HG02571 (cell line): ENCODE measurements at regions not wholly inside any gene's neighbourhood (a gene's known extent, or its start where the extent isn't known, plus 50 kb on each side); places are given as distances from the start of the nearest gene placed in this dataset.

Experiments
- ATAC-seq: cut with Tn5 transposase; IDR thresholded peaks from one replicate; pipeline ENCODE4 v1.9.1; 2021; ENCODE audit warnings: mild to moderate bottlenecking, moderate library complexity; ENCODE audit not compliant: unreplicated experiment

DNA sequence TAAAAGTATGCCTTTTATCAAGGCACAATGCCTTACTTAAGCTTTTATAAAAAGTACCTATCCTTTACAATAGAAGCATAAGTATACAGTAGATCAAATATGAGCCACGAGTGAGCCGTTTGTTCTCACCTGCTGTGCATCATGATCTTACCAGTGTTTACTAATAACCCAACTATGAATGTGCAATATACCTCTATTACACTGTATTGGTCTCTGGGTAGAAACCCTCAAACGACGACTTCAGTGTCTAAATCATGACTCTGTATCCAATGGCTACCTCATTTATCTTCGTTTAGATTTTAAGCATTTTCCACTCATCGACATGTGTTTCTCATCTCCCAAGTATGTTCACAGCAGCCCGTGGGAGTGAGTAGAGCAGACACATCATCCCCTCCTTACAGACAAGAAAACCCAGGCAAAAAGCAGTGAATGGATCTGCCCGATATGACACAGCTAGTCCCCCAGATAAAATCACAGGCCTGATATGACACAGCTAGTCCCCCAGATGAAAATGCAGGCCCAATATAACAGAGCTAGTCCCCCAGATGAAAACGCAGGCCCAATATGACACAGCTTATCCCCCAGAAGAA lies 279.8 kb downstream of the TNS1 start:
- ATAC-seq, result no peak

GRCh38 chr2:217717646-217718045 lies 285.1 kb downstream of the TNS1 start:
- ATAC-seq, result no peak

DNA sequence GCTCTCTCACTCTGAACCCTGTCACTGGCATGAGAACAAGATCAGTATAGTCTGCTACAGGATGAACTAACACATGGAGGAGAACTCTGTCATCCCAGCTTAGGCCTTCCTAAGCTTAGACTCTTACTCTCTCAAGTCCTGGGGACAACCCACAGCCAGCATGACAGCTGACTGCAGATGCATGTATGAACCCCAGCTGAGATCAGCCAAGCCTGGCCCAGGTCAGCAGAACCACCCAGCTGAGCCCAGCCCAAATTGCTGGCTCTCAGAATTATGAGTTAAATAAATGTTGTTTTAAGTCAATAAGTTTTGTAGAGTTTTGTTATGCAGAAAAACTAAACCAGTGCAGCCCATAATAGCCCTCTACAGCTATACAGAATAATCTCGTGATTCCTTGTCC lies 287.3 kb downstream of the TNS1 start:
- no peak for ATAC-seq

GRCh38 chr2:217714287-217714751 lies 288.5 kb downstream of the TNS1 start:
- ATAC-seq, result no peak

GRCh38 chr2:217713395-217714286 lies 289.2 kb downstream of the TNS1 start:
- ATAC-seq, result no peak

DNA sequence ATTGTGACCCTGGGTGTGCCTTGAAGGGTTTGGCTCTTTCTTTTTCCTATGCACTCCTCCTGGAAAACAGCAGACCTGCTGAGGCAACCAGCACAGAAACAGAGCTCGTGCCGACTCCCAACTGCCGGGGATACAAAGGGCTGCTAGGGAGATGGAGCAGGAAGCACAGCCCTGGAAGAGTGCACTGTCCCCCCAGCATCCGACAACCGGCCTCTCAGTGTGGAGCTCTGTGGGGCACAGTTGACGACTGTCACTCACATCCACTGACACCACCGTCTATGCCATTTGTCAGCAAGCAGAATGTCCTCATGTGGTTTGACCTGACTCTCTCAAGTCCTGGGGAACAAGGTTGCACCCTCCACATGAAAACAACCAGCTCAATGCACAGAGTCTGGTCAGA lies 290.4 kb downstream of the TNS1 start:
- no peak for ATAC-seq

DNA sequence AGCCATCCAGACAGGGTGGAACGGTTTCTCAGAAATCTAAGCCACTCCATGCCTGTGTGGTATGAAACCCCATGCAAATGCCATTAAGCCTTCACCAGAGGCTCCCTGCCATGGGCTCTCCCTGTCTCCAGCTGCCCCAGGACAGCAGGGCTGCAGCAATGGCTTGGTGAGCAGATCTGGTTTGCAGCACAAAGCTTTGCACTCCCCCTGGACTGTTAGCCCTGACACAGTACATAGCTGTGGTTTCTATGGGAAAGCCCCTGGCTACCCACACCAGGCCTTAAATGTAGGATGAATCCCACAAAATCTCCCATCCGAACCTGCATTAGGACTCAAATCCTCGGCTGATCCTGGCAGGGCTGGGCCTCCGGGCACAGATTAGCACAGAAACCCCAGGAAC lies 291.6 kb downstream of the TNS1 start:
- no peak for ATAC-seq

- ATAC-seq, result no peak
Measured at GRCh38 chr2:217710211-217710765, 292.5 kb downstream of the TNS1 start.

- no peak for ATAC-seq
Measured at GRCh38 chr2:217709478-217710210, 293.2 kb downstream of the TNS1 start.

DNA sequence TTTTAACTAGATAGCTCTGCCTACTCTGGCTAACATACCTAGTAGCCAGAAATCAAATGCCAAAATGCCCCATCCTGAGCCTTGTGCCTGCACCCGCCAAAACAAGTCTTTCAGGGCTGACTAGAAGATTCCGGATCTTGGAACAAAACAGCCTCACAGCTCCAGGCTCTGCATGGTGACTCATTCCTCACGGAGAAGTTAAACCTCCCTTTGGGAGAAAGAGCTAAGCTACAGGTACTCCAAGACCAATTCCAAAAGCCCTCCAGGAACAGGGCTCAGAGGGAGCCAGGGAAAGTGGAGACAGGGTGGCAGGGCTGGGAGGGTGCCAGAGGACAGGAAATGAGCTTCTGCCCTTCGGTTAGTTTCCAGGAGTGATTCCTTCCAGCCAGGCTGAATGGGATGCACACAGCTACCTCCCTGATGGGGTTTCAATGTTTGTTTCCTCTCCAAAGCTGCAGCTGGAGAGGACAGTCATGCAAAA lies 295.6 kb downstream of the TNS1 start:
- no peak for ATAC-seq

DNA sequence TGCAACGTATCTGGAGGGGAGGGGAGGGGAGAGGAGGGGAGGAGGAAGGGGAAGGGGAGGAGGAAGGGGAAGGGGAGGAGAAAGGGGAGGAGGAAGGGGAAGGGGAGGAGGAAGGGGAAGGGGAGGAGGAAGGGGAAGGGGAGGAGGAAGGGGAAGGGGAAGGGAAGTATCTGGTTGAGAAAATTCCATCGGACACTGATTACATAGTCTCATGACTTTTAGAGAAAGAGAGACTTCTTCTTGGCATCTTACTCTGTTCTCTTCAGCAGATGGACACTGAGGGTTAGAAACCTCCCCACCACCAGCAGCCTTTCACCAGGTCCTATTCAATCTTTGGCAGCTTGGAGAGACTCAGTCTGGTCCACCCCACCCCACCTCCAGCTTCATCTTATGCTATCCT lies 296.3 kb downstream of the TNS1 start:
- ATAC-seq, result no peak

- no peak for ATAC-seq
Measured at GRCh38 chr2:217706095-217706494, 296.7 kb downstream of the TNS1 start.

- ATAC-seq, result no peak
Measured at GRCh38 chr2:217705461-217705860, 297.3 kb downstream of the TNS1 start.

DNA sequence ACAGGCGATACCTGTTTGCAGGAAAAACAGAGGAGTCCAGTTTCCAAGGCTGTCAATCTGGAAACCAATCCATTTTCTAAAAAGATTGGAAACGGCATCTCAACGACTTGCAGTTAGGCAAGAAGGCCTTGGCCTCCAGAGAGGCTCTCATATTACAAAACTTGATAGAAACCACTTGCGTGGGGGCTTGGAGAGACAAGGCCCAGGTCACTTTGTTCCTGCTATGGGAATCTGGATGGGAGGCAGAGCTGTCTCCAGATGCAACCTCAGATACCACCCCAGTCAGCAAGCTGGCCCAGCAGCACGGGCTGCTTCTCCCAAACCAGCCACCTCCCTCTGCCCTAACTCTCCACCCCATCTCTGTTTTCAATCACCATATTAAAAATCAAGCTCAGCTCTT lies 298.8 kb downstream of the TNS1 start:
- ATAC-seq, result no peak

DNA sequence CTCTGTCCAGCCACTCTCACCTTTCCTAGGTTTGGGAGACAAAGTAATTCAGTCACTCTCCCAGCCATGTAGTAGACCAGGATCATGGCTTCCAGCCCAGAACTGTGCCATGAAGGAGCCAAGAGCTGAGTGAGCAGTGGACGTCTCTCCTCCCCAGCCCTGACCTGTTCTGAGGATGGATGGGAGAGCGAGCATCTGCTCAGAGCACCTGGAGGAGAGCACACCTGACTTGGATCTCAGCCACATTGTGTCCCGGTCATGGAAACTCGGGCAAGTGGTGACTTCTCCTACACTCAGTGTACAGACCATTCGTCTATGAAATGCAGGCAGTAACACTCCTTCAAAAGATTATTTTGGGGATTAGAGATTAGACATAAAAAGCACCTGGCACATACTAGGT lies 299.7 kb downstream of the TNS1 start:
- no peak for ATAC-seq

- ATAC-seq, result no peak
Measured at GRCh38 chr2:217701622-217702021, 301.2 kb downstream of the TNS1 start.

- no peak for ATAC-seq
Measured at GRCh38 chr2:217698691-217699090, 304.1 kb downstream of the TNS1 start.

DNA sequence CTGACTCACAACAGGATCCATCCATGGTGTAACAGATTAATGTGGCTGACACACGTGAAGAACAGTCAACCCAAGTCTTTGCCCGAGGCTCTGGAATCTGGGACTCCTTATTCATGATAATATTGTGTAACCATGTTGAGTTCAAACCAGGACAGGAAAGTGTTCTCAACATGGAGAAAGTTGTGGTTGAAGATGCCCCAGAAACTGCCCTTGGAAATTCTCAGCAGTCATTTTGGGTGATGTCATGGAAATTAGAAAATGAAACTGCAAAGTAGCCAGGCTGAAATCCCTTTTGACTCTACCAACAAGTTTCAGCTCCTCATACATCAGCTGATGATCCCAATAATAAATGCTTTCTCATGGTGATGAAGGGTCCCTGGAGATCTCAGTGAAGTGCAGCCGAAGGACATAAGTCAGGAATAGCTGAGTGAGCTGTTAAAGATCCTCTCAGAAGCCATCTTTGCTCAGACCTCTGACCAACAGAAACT lies 307.7 kb downstream of the TNS1 start:
- ATAC-seq, result no peak

DNA sequence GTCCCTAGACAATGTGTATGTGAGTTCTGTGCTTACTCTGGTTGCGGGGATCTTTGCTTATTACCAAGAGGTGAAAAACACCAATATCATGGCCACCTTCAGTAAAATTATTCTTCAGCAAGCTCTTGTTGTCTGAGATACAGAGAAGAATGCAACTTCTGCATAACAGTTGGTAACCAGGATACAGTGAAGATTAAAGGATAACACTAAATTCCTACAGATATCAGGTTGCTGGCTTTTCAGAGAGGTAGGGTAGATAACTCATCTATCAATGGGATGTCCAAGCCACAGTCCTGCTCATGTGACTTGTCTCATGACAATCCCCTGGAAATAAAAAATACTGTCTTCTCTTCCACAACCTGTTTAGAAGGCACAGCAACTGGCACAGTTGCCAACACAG lies 308.5 kb downstream of the TNS1 start:
- no peak for ATAC-seq

- ATAC-seq, result no peak
Measured at GRCh38 chr2:217693363-217693762, 309.4 kb downstream of the TNS1 start.
